ENCODE measurements at regions not wholly inside any gene's neighbourhood (a gene's known extent, or its start where the extent isn't known, plus 50 kb on each side); places are given as distances from the start of the nearest gene placed in this dataset.

DNA sequence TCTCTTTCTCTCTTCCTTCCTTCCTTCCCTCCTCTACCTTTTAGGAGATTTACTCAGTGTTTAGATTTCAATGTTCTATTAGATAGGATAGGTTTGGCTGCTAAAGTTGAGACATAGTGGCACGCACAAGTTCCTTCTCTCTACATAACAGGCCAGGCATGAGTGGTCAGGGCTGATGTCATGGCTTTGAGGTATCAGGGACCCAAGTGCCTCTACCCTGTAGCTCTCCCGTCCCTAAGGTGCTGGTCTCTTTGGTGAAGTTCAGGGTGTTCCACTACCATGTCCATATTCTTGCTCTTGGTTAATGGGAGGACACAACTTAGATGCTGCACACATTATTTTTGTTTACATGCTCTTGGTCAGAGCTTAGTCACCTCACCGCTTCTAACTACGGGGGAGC lies 245.3 kb downstream of the QKI start:
- TF ChIP-seq, protein P1, sequence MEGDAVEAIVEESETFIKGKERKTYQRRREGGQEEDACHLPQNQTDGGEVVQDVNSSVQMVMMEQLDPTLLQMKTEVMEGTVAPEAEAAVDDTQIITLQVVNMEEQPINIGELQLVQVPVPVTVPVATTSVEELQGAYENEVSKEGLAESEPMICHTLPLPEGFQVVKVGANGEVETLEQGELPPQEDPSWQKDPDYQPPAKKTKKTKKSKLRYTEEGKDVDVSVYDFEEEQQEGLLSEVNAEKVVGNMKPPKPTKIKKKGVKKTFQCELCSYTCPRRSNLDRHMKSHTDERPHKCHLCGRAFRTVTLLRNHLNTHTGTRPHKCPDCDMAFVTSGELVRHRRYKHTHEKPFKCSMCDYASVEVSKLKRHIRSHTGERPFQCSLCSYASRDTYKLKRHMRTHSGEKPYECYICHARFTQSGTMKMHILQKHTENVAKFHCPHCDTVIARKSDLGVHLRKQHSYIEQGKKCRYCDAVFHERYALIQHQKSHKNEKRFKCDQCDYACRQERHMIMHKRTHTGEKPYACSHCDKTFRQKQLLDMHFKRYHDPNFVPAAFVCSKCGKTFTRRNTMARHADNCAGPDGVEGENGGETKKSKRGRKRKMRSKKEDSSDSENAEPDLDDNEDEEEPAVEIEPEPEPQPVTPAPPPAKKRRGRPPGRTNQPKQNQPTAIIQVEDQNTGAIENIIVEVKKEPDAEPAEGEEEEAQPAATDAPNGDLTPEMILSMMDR (IDR thresholded peaks at IDR 0.05; ENCODE audit: extremely low read depth, missing control alignments): no peak
- no peak for DNase-seq (ENCODE audit: low spot score)

DNA sequence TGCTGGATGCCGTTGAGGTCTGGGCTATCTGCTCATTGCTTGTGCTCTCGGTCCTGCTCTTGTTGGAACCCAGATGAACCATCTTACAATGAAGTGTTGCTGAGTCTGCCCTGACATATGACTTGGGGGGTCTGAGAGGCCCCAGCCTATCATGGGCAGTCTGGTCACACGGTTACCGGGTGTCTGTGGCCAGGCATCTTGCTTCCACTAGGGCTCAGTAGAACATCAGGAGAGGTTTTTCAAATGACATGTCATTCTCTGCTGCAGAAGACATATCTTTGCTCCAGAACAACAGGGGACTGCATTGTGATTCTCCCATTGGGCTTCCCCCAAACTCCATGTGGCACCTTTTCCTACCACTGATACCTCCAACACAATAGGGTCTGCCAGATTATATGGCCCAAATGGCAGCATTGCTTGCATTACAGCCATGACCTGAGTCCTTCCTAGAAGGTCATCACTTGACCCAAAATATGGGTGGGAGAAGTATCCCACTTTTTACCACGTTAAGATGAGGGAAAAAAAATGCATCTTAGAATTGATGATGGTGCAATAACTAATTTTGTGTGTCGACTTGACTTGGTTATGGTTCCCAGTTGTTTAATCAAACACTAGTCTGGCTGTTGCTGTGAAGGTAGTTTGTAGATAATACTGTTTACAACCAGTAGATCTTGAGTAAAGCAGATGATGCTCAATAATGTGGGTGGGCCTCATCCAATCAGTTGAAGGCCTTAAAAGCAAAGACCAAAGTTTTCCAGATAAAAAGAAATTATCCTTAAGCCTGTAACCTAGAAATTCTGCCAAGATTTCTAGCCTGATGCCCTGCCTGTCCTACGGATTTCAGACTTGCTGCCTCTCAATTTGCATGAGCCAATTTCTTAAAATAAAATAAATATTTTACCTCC lies 241.0 kb downstream of the QKI start:
- no peak for DNase-seq (ENCODE audit: low spot score)
- TF ChIP-seq, protein P1 (IDR thresholded peaks at IDR 0.05; ENCODE audit: extremely low read depth, missing control alignments): no peak

DNA sequence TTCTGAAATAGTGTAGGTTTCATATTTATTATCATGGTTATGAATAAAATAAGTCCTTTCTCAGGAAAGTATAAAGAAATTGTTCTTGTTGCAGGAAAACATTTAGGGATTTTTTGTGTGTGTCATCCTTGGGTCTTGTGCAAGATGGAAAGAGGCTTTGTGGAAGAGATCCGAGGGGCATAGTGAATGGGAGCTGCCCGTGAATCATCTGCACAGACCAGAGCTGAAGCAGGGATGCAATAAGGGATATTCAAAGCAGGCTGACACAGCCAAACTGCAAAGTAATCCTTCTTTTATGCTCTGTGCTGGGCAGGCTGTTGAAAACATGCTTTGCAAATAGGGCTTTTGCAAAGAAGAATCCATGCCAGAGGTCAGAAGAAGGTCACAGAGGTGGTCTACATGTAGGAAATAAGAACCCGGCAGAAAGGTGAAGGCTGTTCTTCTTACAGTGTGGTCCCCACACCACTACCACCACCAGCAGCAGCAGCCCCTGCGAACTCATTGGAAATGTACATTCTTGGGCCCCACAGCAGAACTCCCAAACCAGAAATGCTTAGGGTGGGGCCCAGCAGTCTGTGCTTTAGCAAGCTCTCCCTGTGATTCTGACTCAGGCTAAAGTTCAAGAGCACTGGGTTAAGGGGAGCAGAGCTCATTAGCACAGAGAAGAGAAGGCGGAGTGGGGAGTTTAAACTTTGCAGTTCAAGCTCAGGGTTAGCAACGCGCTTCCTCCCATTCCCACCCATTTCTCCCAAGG lies 237.6 kb downstream of the QKI start:
- TF ChIP-seq, protein P1 (IDR thresholded peaks at IDR 0.05; ENCODE audit: extremely low read depth, missing control alignments): no peak
- no peak for DNase-seq (ENCODE audit: low spot score)

DNA sequence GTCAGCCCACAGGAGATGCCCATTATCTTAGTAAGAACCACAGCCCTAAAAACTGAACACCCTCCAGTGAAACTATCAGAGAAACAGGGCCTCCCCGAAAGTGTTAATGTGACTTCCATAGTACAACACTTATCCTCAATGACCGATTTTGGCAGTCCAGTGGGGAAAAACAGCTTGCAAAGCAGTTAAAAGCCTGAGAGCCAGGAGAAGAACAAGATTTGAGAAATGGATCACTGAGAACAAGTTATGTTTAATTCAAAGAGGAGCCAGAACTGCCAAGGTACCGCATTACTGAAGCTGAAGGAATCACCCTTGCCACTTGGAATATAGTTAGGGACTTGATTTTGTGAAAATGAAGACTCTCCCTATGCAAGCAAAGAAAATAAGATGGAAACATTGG lies 236.9 kb downstream of the QKI start:
- TF ChIP-seq, protein P1 (IDR thresholded peaks at IDR 0.05; ENCODE audit: extremely low read depth, missing control alignments): no peak
- DNase-seq (ENCODE audit: low spot score): no peak

DNA sequence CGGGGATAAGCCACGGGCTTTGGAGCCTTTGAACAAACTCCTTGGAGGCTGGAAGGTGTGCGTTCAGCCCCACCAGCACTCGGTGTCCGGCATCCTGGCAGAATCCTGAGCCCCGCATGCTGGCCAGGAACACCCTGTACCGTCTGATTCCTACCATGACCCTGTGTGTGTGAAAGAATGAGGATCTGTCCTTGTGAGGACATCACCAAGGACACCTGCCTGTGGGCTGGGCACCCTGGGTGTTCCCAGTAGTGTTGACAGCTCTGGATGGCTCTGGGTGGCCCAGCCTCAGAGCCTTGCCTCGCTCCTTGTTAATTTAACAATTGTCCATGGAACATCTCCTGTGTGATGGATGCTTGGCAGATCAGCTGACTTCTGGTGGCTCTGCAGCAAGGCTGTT lies 234.3 kb downstream of the QKI start:
- TF ChIP-seq, protein P1 (IDR thresholded peaks at IDR 0.05; ENCODE audit: extremely low read depth, missing control alignments): no peak
- no peak for DNase-seq (ENCODE audit: low spot score)

DNA sequence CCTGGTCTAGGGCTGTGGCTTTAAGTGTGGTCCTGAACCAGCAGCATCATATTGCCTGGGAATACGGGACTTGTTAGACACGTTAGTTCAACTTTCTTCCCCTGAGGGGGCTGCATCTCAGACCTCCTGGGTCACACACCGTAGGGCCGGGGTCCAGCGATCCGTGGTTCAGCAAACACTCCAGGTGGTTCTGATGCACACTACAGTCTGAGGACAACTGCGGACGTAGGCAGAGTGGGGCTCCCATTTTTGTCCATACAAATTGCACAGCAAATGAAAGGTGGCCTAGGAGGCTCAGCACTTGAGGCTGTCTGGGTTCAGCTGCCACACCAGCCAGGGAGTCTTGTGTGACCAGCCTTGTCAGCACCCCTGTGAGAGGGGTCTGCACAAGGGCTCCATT lies 233.1 kb downstream of the QKI start:
- DNase-seq (ENCODE audit: low spot score): no peak
- TF ChIP-seq, protein P1 (IDR thresholded peaks at IDR 0.05; ENCODE audit: extremely low read depth, missing control alignments): no peak

DNA sequence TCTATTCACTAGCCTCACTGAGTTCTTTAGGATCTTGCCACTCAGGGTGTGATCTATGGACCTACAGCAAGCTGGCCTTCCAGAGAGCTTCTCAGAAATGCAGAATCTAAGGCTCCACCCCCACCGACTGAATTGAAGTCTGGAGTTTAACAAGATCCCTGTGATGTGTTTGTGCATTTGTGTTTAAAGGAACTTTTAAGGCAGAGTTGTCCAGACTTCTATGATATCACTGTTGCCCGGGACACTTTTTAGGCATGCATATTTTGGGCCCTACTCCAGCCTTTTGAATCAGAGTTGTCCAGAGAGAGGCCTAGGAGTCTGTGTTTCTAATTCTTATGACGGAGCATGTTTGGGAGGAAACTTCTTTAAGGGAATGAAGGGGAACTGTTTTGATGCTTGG lies 232.3 kb downstream of the QKI start:
- no peak for DNase-seq (ENCODE audit: low spot score)
- TF ChIP-seq, protein P1 (IDR thresholded peaks at IDR 0.05; ENCODE audit: extremely low read depth, missing control alignments): no peak

Data from GM20000 (cell line).